ENCODE measurements at regions not wholly inside any gene's neighbourhood (a gene's known extent, or its start where the extent isn't known, plus 50 kb on each side); places are given as distances from the start of the nearest gene placed in this dataset.
"Not testable (repeated sequence)": the region's sequence is repeated elsewhere in the genome, so short reads cannot be mapped to it uniquely, and the experiment has no call there.

DNA sequence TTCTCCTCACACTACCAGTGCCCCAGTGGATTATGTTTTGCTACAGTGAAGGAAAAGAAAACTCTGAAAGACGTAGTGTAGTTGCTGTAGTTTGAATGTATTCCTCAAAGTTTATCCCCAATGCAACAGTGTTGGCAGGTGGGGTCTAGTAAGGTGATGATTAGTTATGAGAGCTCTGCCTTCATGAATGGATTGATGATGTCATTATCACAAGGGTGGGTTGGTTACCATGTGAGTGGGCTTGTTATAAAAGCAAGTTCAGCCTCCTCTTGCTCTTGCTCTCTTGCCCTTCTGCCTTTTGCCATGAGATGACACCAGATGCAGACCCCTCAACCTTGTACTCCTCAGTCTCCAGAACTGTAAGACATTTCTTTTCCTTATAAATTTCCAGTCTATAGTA is 244.7 kb upstream of the RSPO3 start:
- Histone ChIP-seq H3K4me3 (ENCODE audit: low read depth, low read length) (no peak overlapping the region), H3K27me3 (ENCODE audit: control insufficient read depth, insufficient read depth, low read length) (no peaks in the 10 kb centered on the region), H3K9me3 (ENCODE audit: control insufficient read depth in 2 of 2, low read length in 2 of 2) (no peaks in the 10 kb centered on the region), H3K4me1 (ENCODE audit: control insufficient read depth, insufficient read depth, low read length, poor library complexity, severe bottlenecking) (no peaks in the 10 kb centered on the region), H3K36me3 (ENCODE audit: control insufficient read depth, insufficient read depth, low read length) (no peaks in the 10 kb centered on the region), H3K27ac (ENCODE audit: insufficient read depth, low read length, poor library complexity, severe bottlenecking) (no peak overlapping the region)
- Mint-ChIP-seq H3K36me3 (no peaks in the 10 kb centered on the region), H3K27me3 (no peaks in the 10 kb centered on the region), H3K9me3 (no peaks in the 10 kb centered on the region), H3K4me1 (no peaks in the 10 kb centered on the region), H3K27ac (no peak overlapping the region), H3K4me3 (no peak overlapping the region)
- no peak for DNase-seq
- ATAC-seq (ENCODE audit: low read depth in 2 of 2) = no peak

- Mint-ChIP-seq H3K27me3 (no peaks in the 10 kb centered on the region), H3K4me1 (no peaks in the 10 kb centered on the region), H3K4me3 (no peak overlapping the region), H3K36me3 (no peaks in the 10 kb centered on the region), H3K9me3 (no peaks in the 10 kb centered on the region), H3K27ac (no peak overlapping the region)
- no peaks in the 10 kb centered on the region for H3K9me3 ChIP-seq (ENCODE audit: control insufficient read depth in 2 of 2, low read length in 2 of 2)
- H3K36me3 ChIP-seq (ENCODE audit: control insufficient read depth, insufficient read depth, low read length) = no peaks in the 10 kb centered on the region
- H3K27ac ChIP-seq (ENCODE audit: insufficient read depth, low read length, poor library complexity, severe bottlenecking) = no peak overlapping the region
- no peaks in the 10 kb centered on the region for H3K27me3 ChIP-seq (ENCODE audit: control insufficient read depth, insufficient read depth, low read length)
- ATAC-seq (ENCODE audit: low read depth in 2 of 2) (no peak), DNase-seq (no peak)
- no peaks in the 10 kb centered on the region for H3K4me1 ChIP-seq (ENCODE audit: control insufficient read depth, insufficient read depth, low read length, poor library complexity, severe bottlenecking)
- H3K4me3 ChIP-seq (ENCODE audit: low read depth, low read length) = no peak overlapping the region
These were observed 242.0 kb upstream of the RSPO3 start for GRCh38 chr6:126876446-126876845.

DNA sequence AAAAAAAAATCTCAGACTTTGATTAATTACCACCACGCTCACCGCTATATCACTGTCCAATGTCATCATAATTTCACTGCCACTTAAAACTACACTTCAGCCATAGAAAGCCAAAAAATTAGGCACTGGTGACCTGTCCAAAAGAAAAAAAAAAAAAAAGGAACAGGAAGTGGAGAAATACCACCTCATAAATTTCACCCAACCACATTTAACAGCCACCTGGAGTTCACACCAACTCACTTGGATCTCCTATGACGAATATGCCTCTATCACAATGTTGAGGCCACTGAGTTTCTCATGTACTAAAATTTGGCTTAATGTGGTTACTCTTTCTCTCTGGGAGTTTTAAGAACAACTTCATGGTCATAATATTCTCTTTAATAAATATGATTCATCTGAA is 237.5 kb upstream of the RSPO3 start:
- H3K36me3 ChIP-seq (ENCODE audit: control insufficient read depth, insufficient read depth, low read length) = no peaks in the 10 kb centered on the region
- DNase-seq = no peak
- H3K27me3 ChIP-seq (ENCODE audit: control insufficient read depth, insufficient read depth, low read length) = no peaks in the 10 kb centered on the region
- no peak for ATAC-seq (ENCODE audit: low read depth in 2 of 2)
- Mint-ChIP-seq H3K27me3 (no peaks in the 10 kb centered on the region), H3K9me3 (peaks cover 0 to 5% (median 0%) of the 10 kb centered on the region in 7 donors), H3K4me3 (no peak overlapping the region), H3K27ac (no peak overlapping the region), H3K36me3 (no peaks in the 10 kb centered on the region), H3K4me1 (no peaks in the 10 kb centered on the region)
- H3K27ac ChIP-seq (ENCODE audit: insufficient read depth, low read length, poor library complexity, severe bottlenecking) = no peak overlapping the region
- H3K4me3 ChIP-seq (ENCODE audit: low read depth, low read length) = no peak overlapping the region
- no peaks in the 10 kb centered on the region for H3K4me1 ChIP-seq (ENCODE audit: control insufficient read depth, insufficient read depth, low read length, poor library complexity, severe bottlenecking)
- H3K9me3 ChIP-seq (ENCODE audit: control insufficient read depth in 2 of 2, low read length in 2 of 2) = no peaks in the 10 kb centered on the region

DNA sequence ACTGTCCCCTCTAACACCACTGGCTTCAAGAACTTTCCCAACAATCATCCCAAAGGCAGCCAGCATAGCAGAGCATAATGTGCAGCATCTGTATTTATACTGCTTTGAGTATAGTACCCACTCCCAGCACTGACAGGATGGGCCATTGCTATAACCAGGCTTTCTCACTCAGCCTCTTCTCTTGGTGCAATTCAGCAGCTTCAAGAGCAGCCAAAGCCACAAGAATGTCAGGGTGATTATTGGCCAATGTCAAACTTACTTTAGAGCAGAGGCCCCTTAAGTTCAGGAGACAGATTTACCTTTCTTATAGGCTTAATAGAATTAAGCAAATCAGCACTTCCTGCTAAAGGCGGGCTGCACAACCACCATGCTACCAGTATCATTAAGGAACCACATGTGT is 232.4 kb upstream of the RSPO3 start:
- peaks cover 0 to 5% (median 0%) of the 10 kb centered on the region in 7 donors for H3K9me3 Mint-ChIP-seq
- H3K27me3 Mint-ChIP-seq = no peaks in the 10 kb centered on the region
- H3K4me3 Mint-ChIP-seq = no peak overlapping the region
- no peaks in the 10 kb centered on the region for H3K36me3 Mint-ChIP-seq
- Histone ChIP-seq H3K4me3 (ENCODE audit: low read depth, low read length) (no peak overlapping the region), H3K27ac (ENCODE audit: insufficient read depth, low read length, poor library complexity, severe bottlenecking) (no peak overlapping the region), H3K36me3 (ENCODE audit: control insufficient read depth, insufficient read depth, low read length) (no peaks in the 10 kb centered on the region), H3K4me1 (ENCODE audit: control insufficient read depth, insufficient read depth, low read length, poor library complexity, severe bottlenecking) (no peaks in the 10 kb centered on the region), H3K27me3 (ENCODE audit: control insufficient read depth, insufficient read depth, low read length) (no peaks in the 10 kb centered on the region), H3K9me3 (ENCODE audit: control insufficient read depth in 2 of 2, low read length in 2 of 2) (no peaks in the 10 kb centered on the region)
- ATAC-seq (ENCODE audit: low read depth in 2 of 2) = no peak
- no peak for DNase-seq
- H3K27ac Mint-ChIP-seq = no peak overlapping the region
- no peaks in the 10 kb centered on the region for H3K4me1 Mint-ChIP-seq

GRCh38 chr6:126888727-126889725 is 229.4 kb upstream of the RSPO3 start:
- Mint-ChIP-seq H3K4me1 (no peaks in the 10 kb centered on the region), H3K36me3 (no peaks in the 10 kb centered on the region), H3K27ac (no peak overlapping the region), H3K27me3 (no peaks in the 10 kb centered on the region), H3K9me3 (peaks cover 0 to 3% (median 2%) of the 10 kb centered on the region in 7 donors), H3K4me3 (no peak overlapping the region)
- DNase-seq (no peak), ATAC-seq (ENCODE audit: low read depth in 2 of 2) (no peak)
- Histone ChIP-seq H3K27me3 (ENCODE audit: control insufficient read depth, insufficient read depth, low read length) (no peaks in the 10 kb centered on the region), H3K4me3 (ENCODE audit: low read depth, low read length) (no peak overlapping the region), H3K4me1 (ENCODE audit: control insufficient read depth, insufficient read depth, low read length, poor library complexity, severe bottlenecking) (no peaks in the 10 kb centered on the region), H3K27ac (ENCODE audit: insufficient read depth, low read length, poor library complexity, severe bottlenecking) (no peak overlapping the region), H3K9me3 (ENCODE audit: control insufficient read depth in 2 of 2, low read length in 2 of 2) (no peaks in the 10 kb centered on the region), H3K36me3 (ENCODE audit: control insufficient read depth, insufficient read depth, low read length) (no peaks in the 10 kb centered on the region)

DNA sequence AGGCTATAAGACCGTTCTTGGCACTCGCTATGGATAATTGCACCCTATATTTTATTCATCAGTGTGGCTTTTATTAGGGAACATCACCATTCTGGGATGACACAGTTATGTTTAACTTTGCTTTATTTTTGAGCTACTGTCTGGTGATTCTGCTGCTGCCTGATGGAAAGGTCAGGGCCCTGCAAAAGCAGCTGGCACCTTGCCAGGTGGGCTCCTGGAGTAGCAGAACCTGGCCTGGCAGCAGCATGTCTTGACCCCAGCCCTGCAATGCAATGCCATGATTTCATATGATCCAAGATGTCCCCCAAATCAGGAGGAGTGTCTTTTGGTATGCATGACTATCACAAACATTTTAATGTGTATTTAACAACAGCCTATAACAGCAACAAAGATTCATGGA is 228.4 kb upstream of the RSPO3 start:
- H3K9me3 Mint-ChIP-seq = peaks cover 0 to 3% (median 0%) of the 10 kb centered on the region in 7 donors
- H3K27ac Mint-ChIP-seq = no peak overlapping the region
- Histone ChIP-seq H3K36me3 (ENCODE audit: control insufficient read depth, insufficient read depth, low read length) (no peaks in the 10 kb centered on the region), H3K9me3 (ENCODE audit: control insufficient read depth in 2 of 2, low read length in 2 of 2) (no peaks in the 10 kb centered on the region), H3K27ac (ENCODE audit: insufficient read depth, low read length, poor library complexity, severe bottlenecking) (no peak overlapping the region), H3K27me3 (ENCODE audit: control insufficient read depth, insufficient read depth, low read length) (no peaks in the 10 kb centered on the region), H3K4me1 (ENCODE audit: control insufficient read depth, insufficient read depth, low read length, poor library complexity, severe bottlenecking) (no peaks in the 10 kb centered on the region), H3K4me3 (ENCODE audit: low read depth, low read length) (no peak overlapping the region)
- H3K4me1 Mint-ChIP-seq = no peaks in the 10 kb centered on the region
- no peak overlapping the region for H3K4me3 Mint-ChIP-seq
- DNase-seq = no peak
- no peak for ATAC-seq (ENCODE audit: low read depth in 2 of 2)
- H3K27me3 Mint-ChIP-seq = no peaks in the 10 kb centered on the region
- H3K36me3 Mint-ChIP-seq = no peaks in the 10 kb centered on the region

- Histone ChIP-seq H3K9me3 (ENCODE audit: control insufficient read depth in 2 of 2, low read length in 2 of 2) (no peaks in the 10 kb centered on the region), H3K36me3 (ENCODE audit: control insufficient read depth, insufficient read depth, low read length) (no peaks in the 10 kb centered on the region), H3K4me3 (ENCODE audit: low read depth, low read length) (no peak overlapping the region), H3K27ac (ENCODE audit: insufficient read depth, low read length, poor library complexity, severe bottlenecking) (no peak overlapping the region), H3K4me1 (ENCODE audit: control insufficient read depth, insufficient read depth, low read length, poor library complexity, severe bottlenecking) (no peaks in the 10 kb centered on the region), H3K27me3 (ENCODE audit: control insufficient read depth, insufficient read depth, low read length) (no peaks in the 10 kb centered on the region)
- no peak overlapping the region for H3K4me3 Mint-ChIP-seq
- H3K27ac Mint-ChIP-seq = no peak overlapping the region
- H3K27me3 Mint-ChIP-seq = no peaks in the 10 kb centered on the region
- no peaks in the 10 kb centered on the region for H3K36me3 Mint-ChIP-seq
- H3K4me1 Mint-ChIP-seq = no peaks in the 10 kb centered on the region
- ATAC-seq (ENCODE audit: low read depth in 2 of 2) (no peak), DNase-seq (no peak)
- peaks cover 0 to 3% (median 0%) of the 10 kb centered on the region in 7 donors for H3K9me3 Mint-ChIP-seq
These were observed 227.3 kb upstream of the RSPO3 start for GRCh38 chr6:126891158-126891557.

DNA sequence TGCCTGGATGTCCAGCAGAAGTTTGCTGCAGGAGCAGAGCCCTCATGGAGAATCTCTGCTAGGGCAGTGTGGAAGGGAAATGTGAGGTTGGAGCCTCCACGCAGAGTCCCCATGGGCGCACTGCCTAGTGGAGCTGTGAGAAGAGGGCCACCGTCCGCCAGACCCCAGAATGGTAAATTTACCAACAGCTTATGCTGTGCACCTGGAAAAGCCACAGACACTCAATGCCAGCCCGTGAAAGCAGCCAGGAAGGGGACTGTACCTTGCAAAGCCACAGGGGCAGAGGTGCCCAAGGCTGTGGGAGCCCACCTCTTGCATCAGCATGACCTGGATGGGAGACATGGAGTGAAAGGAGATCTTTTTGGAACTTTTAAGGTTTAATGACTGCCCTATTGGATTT is 225.6 kb upstream of the RSPO3 start:
- not testable (repeated sequence) for H3K36me3 Mint-ChIP-seq; H3K4me1 Mint-ChIP-seq; H3K4me1 ChIP-seq (ENCODE audit: control insufficient read depth, insufficient read depth, low read length, poor library complexity, severe bottlenecking); H3K4me3 ChIP-seq (ENCODE audit: low read depth, low read length); H3K27me3 Mint-ChIP-seq; H3K27me3 ChIP-seq (ENCODE audit: control insufficient read depth, insufficient read depth, low read length); DNase-seq; H3K36me3 ChIP-seq (ENCODE audit: control insufficient read depth, insufficient read depth, low read length); H3K27ac Mint-ChIP-seq; H3K9me3 Mint-ChIP-seq; H3K9me3 ChIP-seq (ENCODE audit: control insufficient read depth in 2 of 2, low read length in 2 of 2); H3K27ac ChIP-seq (ENCODE audit: insufficient read depth, low read length, poor library complexity, severe bottlenecking); H3K4me3 Mint-ChIP-seq; ATAC-seq (ENCODE audit: low read depth in 2 of 2)
